Thymus (tissue), 11 donors: ENCODE measurements at regions not wholly inside any gene's neighbourhood (a gene's known extent, or its start where the extent isn't known, plus 50 kb on each side); places are given as distances from the start of the nearest gene placed in this dataset.

ENCODE experiments used
- DNase-seq, 9 donors: peaks; one replicate each; pipeline ENCODE4 v3.0.0-alpha.2; 2013; ENCODE audit warnings: low spot score in 9 of 9, low read depth in 6 of 9, missing footprints in 1 of 9
- H3K27ac ChIP-seq, 2 donors: one replicate each; pipeline ENCODE4 v1.5.1; 2013; ENCODE audit warnings: control low read depth in 1 of 2, low read depth in 1 of 2, low read length in 1 of 2, mild to moderate bottlenecking in 1 of 2, moderate library complexity in 1 of 2
- H3K27me3 ChIP-seq, 2 donors: one replicate each; pipeline ENCODE4 v1.5.1; 2013; ENCODE audit warnings: low read length in 1 of 2; ENCODE audit not compliant: control insufficient read depth in 2 of 2, insufficient read depth in 1 of 2
- H3K36me3 ChIP-seq, 2 donors: one replicate each; pipeline ENCODE4 v1.5.1; 2013; ENCODE audit warnings: low read length in 1 of 2, mild to moderate bottlenecking in 1 of 2, moderate library complexity in 1 of 2; ENCODE audit not compliant: control insufficient read depth in 2 of 2, insufficient read depth in 2 of 2
- H3K4me1 ChIP-seq, 2 donors: one replicate each; pipeline ENCODE4 v1.5.1; 2013; ENCODE audit warnings: low read length in 2 of 2; ENCODE audit not compliant: control insufficient read depth in 2 of 2, insufficient read depth in 2 of 2
- H3K4me3 ChIP-seq, 2 donors: one replicate each; pipeline ENCODE4 v1.5.1; 2013; ENCODE audit warnings: low read length in 2 of 2, control low read depth in 1 of 2, mild to moderate bottlenecking in 1 of 2
- H3K9me3 ChIP-seq, 2 donors: one replicate each; pipeline ENCODE4 v1.5.1; 2013; ENCODE audit warnings: low read length in 1 of 2, mild to moderate bottlenecking in 1 of 2; ENCODE audit not compliant: control insufficient read depth in 2 of 2, insufficient read depth in 1 of 2
- WGBS: extraction: QIAGEN DNeasy Blood & Tissue Kit; methylation state at CpG from one replicate; pipeline ENCODE4 v1.1.7; 2013; 5-methylcytosine and 5-hydroxymethylcytosine counted together
- donor health status: healthy.

DNA sequence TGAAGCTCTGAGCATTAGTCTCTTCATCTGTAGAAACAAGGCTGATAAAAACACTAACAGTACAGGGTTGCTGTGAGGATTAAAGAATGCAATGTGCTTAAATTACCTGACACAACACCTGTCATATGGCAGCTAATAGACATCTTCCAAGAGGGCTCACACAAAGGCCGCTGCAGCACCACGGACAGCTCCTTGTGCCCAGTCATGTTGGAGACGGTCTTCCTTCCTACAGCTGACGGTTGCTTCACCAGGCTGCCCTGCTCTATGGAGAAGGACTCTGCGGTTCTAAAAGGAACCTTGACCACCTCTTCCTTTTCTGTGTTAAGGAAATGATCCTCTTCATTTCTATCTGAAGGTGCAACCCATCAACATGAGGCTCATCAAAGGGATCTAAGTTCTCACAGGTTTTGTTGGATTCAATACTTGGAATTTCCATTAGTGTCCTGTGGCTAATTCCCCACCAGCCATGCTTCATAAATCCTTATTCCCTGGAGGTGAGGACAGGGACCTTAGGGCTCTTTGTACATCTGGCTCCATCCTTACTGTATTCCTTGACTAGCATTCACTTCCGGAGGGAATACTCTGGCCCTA is 138.9 kb upstream of the CES5A start:
- no peaks in the 10 kb centered on the region for H3K9me3 ChIP-seq
- no peak overlapping the region for H3K27ac ChIP-seq
- H3K4me1 ChIP-seq = no peaks in the 10 kb centered on the region
- no peaks in the 10 kb centered on the region for H3K36me3 ChIP-seq
- DNase-seq = peak; percentile 5 to 69 (median 29)
- whole genome bisulfite sequencing = 27% methylated on average over 6 of the region's 6 CpGs
- H3K27me3 ChIP-seq = no peaks in the 10 kb centered on the region
- no peak overlapping the region for H3K4me3 ChIP-seq

DNA sequence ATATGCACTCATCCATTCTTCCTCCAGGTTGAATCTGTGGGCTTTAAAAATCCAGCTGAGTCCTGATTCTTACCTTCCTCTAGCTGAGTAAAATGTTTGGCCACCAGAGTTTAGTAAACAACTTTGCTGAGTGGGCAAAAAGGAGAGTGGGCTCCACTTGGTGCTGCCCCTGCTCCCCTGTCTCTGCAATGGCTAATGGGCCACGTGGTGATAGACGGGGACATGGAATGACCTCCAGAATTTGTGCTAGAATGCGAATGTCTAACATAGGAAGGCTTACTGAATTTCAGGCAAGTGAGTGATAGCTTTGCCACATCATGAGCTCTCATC is 137.3 kb upstream of the CES5A start:
- no peak overlapping the region for H3K4me3 ChIP-seq
- H3K27me3 ChIP-seq = no peaks in the 10 kb centered on the region
- 78% methylated on average over 3 of the region's 3 CpGs for WGBS
- H3K27ac ChIP-seq = no peak overlapping the region
- H3K36me3 ChIP-seq = no peaks in the 10 kb centered on the region
- no peaks in the 10 kb centered on the region for H3K9me3 ChIP-seq
- no peak for DNase-seq
- H3K4me1 ChIP-seq = no peaks in the 10 kb centered on the region

DNA sequence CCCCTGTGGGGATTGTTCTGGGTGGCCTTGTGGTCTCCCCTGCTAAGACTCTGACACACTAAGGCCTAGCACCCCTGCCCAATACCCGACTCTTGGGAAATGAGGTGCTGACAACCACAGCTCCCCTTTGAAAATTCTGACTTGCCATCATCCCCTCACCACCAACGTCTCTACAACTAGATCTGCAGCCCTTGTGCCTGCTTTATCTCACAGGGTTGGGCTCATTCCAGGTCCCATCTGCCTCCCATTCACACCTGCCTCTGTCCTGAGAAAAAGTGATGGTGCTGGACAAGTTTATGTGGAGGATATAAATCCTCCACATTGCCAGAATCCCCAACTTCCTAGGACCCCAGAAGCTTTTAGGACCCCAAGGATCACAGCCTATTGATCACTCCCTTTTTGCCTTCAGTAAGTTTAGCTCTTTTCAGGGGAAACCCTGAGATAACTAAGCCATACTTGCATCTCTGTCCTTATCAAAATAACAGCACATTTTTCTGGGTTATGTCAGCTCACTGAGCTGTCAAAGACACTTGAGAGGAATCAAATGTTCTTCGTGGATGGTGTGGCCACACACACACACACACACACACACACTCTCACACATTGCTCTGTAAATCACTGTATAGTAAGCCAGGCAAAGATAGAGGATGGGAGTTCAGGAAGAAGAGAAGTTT is 136.8 kb upstream of the CES5A start:
- no peak overlapping the region for H3K4me3 ChIP-seq
- no peaks in the 10 kb centered on the region for H3K9me3 ChIP-seq
- 70% methylated on average over 3 of the region's 3 CpGs for WGBS
- no peak overlapping the region for H3K27ac ChIP-seq
- H3K36me3 ChIP-seq = no peaks in the 10 kb centered on the region
- DNase-seq = no peak
- H3K27me3 ChIP-seq = no peaks in the 10 kb centered on the region
- H3K4me1 ChIP-seq = no peaks in the 10 kb centered on the region

DNA sequence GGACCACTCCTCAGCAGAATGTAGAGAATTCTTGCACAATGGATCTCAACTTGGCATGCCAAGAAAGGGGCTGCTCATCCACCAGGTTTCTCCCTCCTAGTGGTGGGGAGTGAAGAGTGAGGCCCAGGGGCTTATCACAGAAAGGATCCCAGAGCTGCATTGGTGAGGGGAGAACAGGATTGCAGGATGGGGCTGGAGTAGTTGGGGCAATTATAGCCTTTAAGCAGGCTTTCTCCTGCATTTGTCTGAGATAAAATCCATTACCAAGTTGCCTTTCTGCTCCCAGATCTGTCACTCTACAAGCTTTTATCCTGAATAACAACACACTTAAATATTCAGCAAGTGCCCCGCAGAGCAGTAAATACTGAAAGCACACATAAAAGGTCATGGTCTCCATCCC is 130.8 kb upstream of the CES5A start:
- WGBS = 67% methylated on average over 1 of the region's 1 CpG
- DNase-seq = no peak
- H3K27me3 ChIP-seq = no peaks in the 10 kb centered on the region
- no peak overlapping the region for H3K27ac ChIP-seq
- no peaks in the 10 kb centered on the region for H3K36me3 ChIP-seq
- H3K4me3 ChIP-seq = no peak overlapping the region
- no peaks in the 10 kb centered on the region for H3K9me3 ChIP-seq
- no peaks in the 10 kb centered on the region for H3K4me1 ChIP-seq

DNA sequence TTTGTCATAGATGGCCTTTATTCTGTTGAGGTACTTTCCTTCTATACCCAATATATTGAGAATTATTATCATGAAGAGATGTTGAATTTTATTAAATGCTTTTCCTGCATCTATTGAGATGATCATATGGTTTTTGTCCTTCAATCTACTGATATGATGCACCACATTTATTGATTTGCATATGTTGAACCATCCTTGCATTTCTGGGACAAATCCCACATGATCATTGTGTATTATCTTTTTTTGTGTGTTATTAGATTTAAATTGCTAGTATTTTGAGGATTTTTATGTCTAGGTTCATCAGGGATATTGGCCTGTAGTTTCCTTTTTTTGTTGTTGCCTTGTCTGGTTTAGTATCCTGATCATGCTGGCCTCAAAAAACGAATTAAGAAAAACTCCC is 124.5 kb upstream of the CES5A start:
- WGBS = 51% methylated on average over 1 of the region's 1 CpG
- H3K4me3 ChIP-seq = no peak overlapping the region
- no peaks in the 10 kb centered on the region for H3K9me3 ChIP-seq
- DNase-seq = no peak
- no peaks in the 10 kb centered on the region for H3K36me3 ChIP-seq
- no peaks in the 10 kb centered on the region for H3K27me3 ChIP-seq
- no peak overlapping the region for H3K27ac ChIP-seq
- H3K4me1 ChIP-seq = no peaks in the 10 kb centered on the region

DNA sequence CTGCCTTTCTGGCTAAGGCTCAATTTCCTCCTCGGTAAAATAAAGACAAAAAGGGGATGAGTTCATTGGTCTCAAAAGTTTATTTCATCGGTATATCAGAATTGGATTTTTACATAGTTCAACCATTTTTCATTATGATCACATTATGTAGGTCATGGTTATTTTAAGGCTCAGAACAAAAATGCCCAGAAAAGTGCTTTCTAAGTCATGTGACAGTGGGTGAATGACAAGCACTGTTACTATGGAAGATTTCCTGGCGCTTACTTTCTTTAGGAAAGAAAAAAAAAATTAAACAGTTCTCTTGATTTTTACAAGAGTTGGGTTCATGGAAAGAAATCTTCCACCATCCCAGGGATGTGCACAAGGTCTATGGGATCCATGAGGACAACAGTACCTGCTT is 117.9 kb upstream of the CES5A start:
- DNase-seq = no peak
- Histone ChIP-seq H3K9me3 (no peaks in the 10 kb centered on the region), H3K27ac (no peak overlapping the region), H3K36me3 (no peaks in the 10 kb centered on the region), H3K4me3 (no peak overlapping the region), H3K4me1 (no peaks in the 10 kb centered on the region), H3K27me3 (no peaks in the 10 kb centered on the region)
- 94% methylated on average over 3 of the region's 3 CpGs for WGBS

DNA sequence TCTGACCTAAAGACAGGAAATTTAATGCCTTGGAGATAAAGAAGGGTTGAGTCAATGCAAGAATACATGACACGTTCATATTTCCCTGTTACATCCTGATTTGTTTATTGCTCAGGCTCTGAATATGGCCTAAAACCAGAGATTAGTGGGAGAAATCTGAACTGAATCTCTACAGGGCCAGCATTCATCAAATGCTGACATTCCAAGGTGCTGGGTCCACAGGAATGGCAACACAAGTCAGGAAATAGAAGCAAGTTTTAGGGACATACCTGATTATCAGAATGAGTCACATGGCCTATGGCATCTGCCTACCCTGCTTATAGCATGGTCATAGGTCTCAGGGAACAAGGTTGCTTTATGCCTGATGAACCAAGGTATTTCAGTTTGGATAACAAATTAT is 117.4 kb upstream of the CES5A start:
- H3K27ac ChIP-seq = no peak overlapping the region
- WGBS = 59% methylated on average over 1 of the region's 1 CpG

DNA sequence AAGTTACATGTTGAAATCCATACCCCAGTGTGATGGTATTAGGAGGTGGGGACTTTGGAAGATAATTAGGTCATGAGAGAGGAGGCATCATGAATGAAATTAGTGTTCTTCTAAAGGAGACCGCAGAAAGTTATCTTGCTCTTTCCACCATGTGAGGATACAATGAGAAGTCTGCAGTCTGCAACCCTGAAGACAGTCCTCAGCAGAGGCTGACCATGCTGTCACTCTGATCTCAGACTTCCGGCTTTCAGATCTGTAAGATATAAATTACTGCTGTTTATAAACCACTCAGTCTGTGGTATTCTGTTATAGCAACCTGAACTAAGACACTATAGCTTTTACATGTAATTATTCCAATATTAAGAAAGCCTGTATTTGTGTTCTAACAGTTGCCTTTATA is 116.7 kb upstream of the CES5A start:
- H3K9me3 ChIP-seq = no peaks in the 10 kb centered on the region
- H3K27me3 ChIP-seq = no peaks in the 10 kb centered on the region
- no peaks in the 10 kb centered on the region for H3K4me1 ChIP-seq
- DNase-seq = no peak
- WGBS = 82% methylated on average over 2 of the region's 2 CpGs
- H3K27ac ChIP-seq = no peak overlapping the region
- H3K4me3 ChIP-seq = no peak overlapping the region
- H3K36me3 ChIP-seq = no peaks in the 10 kb centered on the region

More for the DNA sequence above, 117.4 kb upstream of the CES5A start:
- Histone ChIP-seq H3K27me3 (no peaks in the 10 kb centered on the region), H3K4me3 (no peak overlapping the region), H3K4me1 (no peaks in the 10 kb centered on the region), H3K9me3 (no peaks in the 10 kb centered on the region), H3K36me3 (no peaks in the 10 kb centered on the region)
- DNase-seq = no peak

DNA sequence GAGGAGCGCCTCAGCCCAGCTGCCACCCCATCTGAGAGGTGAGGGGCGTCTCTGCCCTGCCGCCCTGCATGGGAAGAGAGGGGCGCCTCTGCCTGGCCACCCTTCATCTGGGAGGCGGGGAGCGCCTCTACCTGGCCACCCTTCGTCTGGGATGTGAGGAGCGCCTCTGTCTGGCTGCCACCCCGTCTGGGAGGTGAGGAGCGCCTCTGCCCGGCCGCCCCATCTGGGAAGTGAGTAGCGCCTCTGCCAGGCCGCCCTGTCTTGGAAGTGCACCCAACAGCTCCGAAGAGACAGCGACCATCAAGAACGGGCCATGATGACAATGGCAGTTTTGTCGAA is 114.4 kb upstream of the CES5A start:
- WGBS = 93% methylated on average over 18 of the region's 18 CpGs
- H3K4me1 ChIP-seq = no peaks in the 10 kb centered on the region
- no peaks in the 10 kb centered on the region for H3K36me3 ChIP-seq
- no peak overlapping the region for H3K4me3 ChIP-seq
- no peak overlapping the region for H3K27ac ChIP-seq
- H3K9me3 ChIP-seq = no peaks in the 10 kb centered on the region
- DNase-seq = no peak
- no peaks in the 10 kb centered on the region for H3K27me3 ChIP-seq
